ACHN (cell line): ENCODE measurements at regions not wholly inside any gene's neighbourhood (a gene's known extent, or its start where the extent isn't known, plus 50 kb on each side); places are given as distances from the start of the nearest gene placed in this dataset.
"Not testable (repeated sequence)": the region's sequence is repeated elsewhere in the genome, so short reads cannot be mapped to it uniquely, and the experiment has no call there.

ENCODE experiments used
- DNase-seq: peaks from one replicate; pipeline ENCODE4 v3.0.0-alpha.2; 2015
- in situ Hi-C: cut with HindIII; loops from 2 replicates; pipeline ENCODE4 v1.10.0; 2017; ENCODE audit warnings: low sequenced_read_pairs, low pct_ligation_motif_present, low pct_unique_long_range_greater_than_20kb

- in situ Hi-C loops = no loop called here
Observed at GRCh38 chr12:41661141-41661765, 473.1 kb downstream of the PDZRN4 start.

GRCh38 chr12:41656454-41656853, 468.3 kb downstream of the PDZRN4 start:
- in situ Hi-C loops = no loop called here
- no peak for DNase-seq

More at GRCh38 chr12:41661141-41661765, 473.1 kb downstream of the PDZRN4 start:
- no peak for DNase-seq

- in situ Hi-C loops = no loop called here
Observed at GRCh38 chr12:41653386-41654326, 465.5 kb downstream of the PDZRN4 start.

GRCh38 chr12:41652981-41653380, 464.9 kb downstream of the PDZRN4 start:
- in situ Hi-C loops = no loop called here
- no peak for DNase-seq

More at GRCh38 chr12:41653386-41654326, 465.5 kb downstream of the PDZRN4 start:
- no peak for DNase-seq

GRCh38 chr12:41645624-41646023, 457.5 kb downstream of the PDZRN4 start:
- no peak for DNase-seq
- in situ Hi-C loops = no loop called here

GRCh38 chr12:41642808-41643207, 454.7 kb downstream of the PDZRN4 start:
- DNase-seq, in situ Hi-C loops: not testable (repeated sequence)

GRCh38 chr12:41636653-41637052, 448.5 kb downstream of the PDZRN4 start:
- in situ Hi-C loops = no loop called here

GRCh38 chr12:41635626-41636364, 447.7 kb downstream of the PDZRN4 start:
- DNase-seq = no peak
- in situ Hi-C loops = no loop called here

More at GRCh38 chr12:41636653-41637052, 448.5 kb downstream of the PDZRN4 start:
- no peak for DNase-seq

- in situ Hi-C loops = no loop called here
- no peak for DNase-seq
Observed at GRCh38 chr12:41634091-41634490, 446.0 kb downstream of the PDZRN4 start.

- in situ Hi-C loops = no loop called here
- DNase-seq = no peak
Observed at GRCh38 chr12:41629611-41630010, 441.5 kb downstream of the PDZRN4 start.

GRCh38 chr12:41627476-41627875, 439.4 kb downstream of the PDZRN4 start:
- in situ Hi-C loops = no loop called here
- DNase-seq = no peak

GRCh38 chr12:41624571-41624970, 436.5 kb downstream of the PDZRN4 start:
- no peak for DNase-seq
- in situ Hi-C loops = no loop called here
